ENCODE measurements at regions not wholly inside any gene's neighbourhood (a gene's known extent, or its start where the extent isn't known, plus 50 kb on each side); places are given as distances from the start of the nearest gene placed in this dataset.

GRCh38 chr13:50161052-50161451, 145.8 kb downstream of the KCNRG start:
- no peak for TF ChIP-seq CTCF (conservative IDR thresholded peaks at IDR 0.05; ENCODE audit: low read depth, low read length)
- no peak for TF ChIP-seq EZH2 (IDR thresholded peaks at IDR 0.05; ENCODE audit: borderline replicate concordance, low read depth, low read length, poor library complexity, severe bottlenecking)
- BruUV-seq (replicated peaks): no TSS peak
- H3K36me3 ChIP-seq (ENCODE audit: insufficient read depth, low read length, poor library complexity, severe bottlenecking): no peaks in the 10 kb centered on the region
- H3K9me3 ChIP-seq (ENCODE audit: low read depth, low read length, poor library complexity, severe bottlenecking): no peaks in the 10 kb centered on the region
- H3K27ac ChIP-seq (ENCODE audit: low read depth, low read length, poor library complexity, severe bottlenecking): no peak overlapping the region
- H3K27me3 ChIP-seq (replicated peaks; ENCODE audit: insufficient read depth, low read depth, low read length, poor library complexity): no peaks in the 10 kb centered on the region
- ChIA-PET CTCF (no interaction called here), POLR2A (ENCODE audit: low non-redundant PET) (no interaction called here)
- no peak for DNase-seq (ENCODE audit: low spot score)
- no peaks in the 10 kb centered on the region for H3K4me1 ChIP-seq (ENCODE audit: insufficient read depth, low read length, poor library complexity, severe bottlenecking)
- intact Hi-C loops (cut with micrococcal nuclease; ENCODE audit: unreplicated experiment): no loop called here
- no peak overlapping the region for H3K4me3 ChIP-seq (ENCODE audit: low read depth, low read length, poor library complexity, severe bottlenecking)

GRCh38 chr13:50162001-50162400, 146.8 kb downstream of the KCNRG start:
- Histone ChIP-seq H3K4me3 (ENCODE audit: low read depth, low read length, poor library complexity, severe bottlenecking) (no peak overlapping the region), H3K27me3 (replicated peaks; ENCODE audit: insufficient read depth, low read depth, low read length, poor library complexity) (no peaks in the 10 kb centered on the region), H3K36me3 (ENCODE audit: insufficient read depth, low read length, poor library complexity, severe bottlenecking) (no peaks in the 10 kb centered on the region), H3K27ac (ENCODE audit: low read depth, low read length, poor library complexity, severe bottlenecking) (no peak overlapping the region), H3K4me1 (ENCODE audit: insufficient read depth, low read length, poor library complexity, severe bottlenecking) (no peaks in the 10 kb centered on the region), H3K9me3 (ENCODE audit: low read depth, low read length, poor library complexity, severe bottlenecking) (no peaks in the 10 kb centered on the region)
- POLR2A ChIA-PET (ENCODE audit: low non-redundant PET): no interaction called here
- CTCF ChIA-PET: no interaction called here
- no TSS peak for BruUV-seq (replicated peaks)
- intact Hi-C loops (cut with micrococcal nuclease; ENCODE audit: unreplicated experiment): no loop called here
- TF ChIP-seq EZH2 (IDR thresholded peaks at IDR 0.05; ENCODE audit: borderline replicate concordance, low read depth, low read length, poor library complexity, severe bottlenecking) (no peak), CTCF (conservative IDR thresholded peaks at IDR 0.05; ENCODE audit: low read depth, low read length) (no peak)
- DNase-seq (ENCODE audit: low spot score): no peak

GRCh38 chr13:50162567-50162966, 147.3 kb downstream of the KCNRG start:
- DNase-seq (ENCODE audit: low spot score): no peak
- Histone ChIP-seq H3K9me3 (ENCODE audit: low read depth, low read length, poor library complexity, severe bottlenecking) (no peaks in the 10 kb centered on the region), H3K36me3 (ENCODE audit: insufficient read depth, low read length, poor library complexity, severe bottlenecking) (no peaks in the 10 kb centered on the region), H3K27ac (ENCODE audit: low read depth, low read length, poor library complexity, severe bottlenecking) (no peak overlapping the region), H3K27me3 (replicated peaks; ENCODE audit: insufficient read depth, low read depth, low read length, poor library complexity) (no peaks in the 10 kb centered on the region), H3K4me3 (ENCODE audit: low read depth, low read length, poor library complexity, severe bottlenecking) (no peak overlapping the region), H3K4me1 (ENCODE audit: insufficient read depth, low read length, poor library complexity, severe bottlenecking) (no peaks in the 10 kb centered on the region)
- CTCF ChIA-PET: no interaction called here
- no peak for TF ChIP-seq EZH2 (IDR thresholded peaks at IDR 0.05; ENCODE audit: borderline replicate concordance, low read depth, low read length, poor library complexity, severe bottlenecking)
- intact Hi-C loops (cut with micrococcal nuclease; ENCODE audit: unreplicated experiment): no loop called here
- POLR2A ChIA-PET (ENCODE audit: low non-redundant PET): no interaction called here
- no TSS peak for BruUV-seq (replicated peaks)

GRCh38 chr13:50167224-50167947, 152.1 kb downstream of the KCNRG start:
- BruUV-seq (replicated peaks): no TSS peak
- Histone ChIP-seq H3K36me3 (ENCODE audit: insufficient read depth, low read length, poor library complexity, severe bottlenecking) (no peaks in the 10 kb centered on the region), H3K9me3 (ENCODE audit: low read depth, low read length, poor library complexity, severe bottlenecking) (no peaks in the 10 kb centered on the region), H3K4me3 (ENCODE audit: low read depth, low read length, poor library complexity, severe bottlenecking) (no peak overlapping the region), H3K27me3 (replicated peaks; ENCODE audit: insufficient read depth, low read depth, low read length, poor library complexity) (no peaks in the 10 kb centered on the region), H3K4me1 (ENCODE audit: insufficient read depth, low read length, poor library complexity, severe bottlenecking) (no peaks in the 10 kb centered on the region), H3K27ac (ENCODE audit: low read depth, low read length, poor library complexity, severe bottlenecking) (no peak overlapping the region)
- CTCF ChIA-PET: no interaction called here
- DNase-seq (ENCODE audit: low spot score): no peak
- TF ChIP-seq EZH2 (IDR thresholded peaks at IDR 0.05; ENCODE audit: borderline replicate concordance, low read depth, low read length, poor library complexity, severe bottlenecking) (no peak), CTCF (conservative IDR thresholded peaks at IDR 0.05; ENCODE audit: low read depth, low read length) (no peak)
- intact Hi-C loops (cut with micrococcal nuclease; ENCODE audit: unreplicated experiment): no loop called here
- POLR2A ChIA-PET (ENCODE audit: low non-redundant PET): no interaction called here
